NCI-H1417 (cell line): ENCODE measurements at regions not wholly inside any gene's neighbourhood (a gene's known extent, or its start where the extent isn't known, plus 50 kb on each side); places are given as distances from the start of the nearest gene placed in this dataset.

Experiments used
- DNase-seq, 3 experiments: peaks; one replicate each; lab custom pipeline; 2025; lab: John Stamatoyannopoulos, UW

DNA sequence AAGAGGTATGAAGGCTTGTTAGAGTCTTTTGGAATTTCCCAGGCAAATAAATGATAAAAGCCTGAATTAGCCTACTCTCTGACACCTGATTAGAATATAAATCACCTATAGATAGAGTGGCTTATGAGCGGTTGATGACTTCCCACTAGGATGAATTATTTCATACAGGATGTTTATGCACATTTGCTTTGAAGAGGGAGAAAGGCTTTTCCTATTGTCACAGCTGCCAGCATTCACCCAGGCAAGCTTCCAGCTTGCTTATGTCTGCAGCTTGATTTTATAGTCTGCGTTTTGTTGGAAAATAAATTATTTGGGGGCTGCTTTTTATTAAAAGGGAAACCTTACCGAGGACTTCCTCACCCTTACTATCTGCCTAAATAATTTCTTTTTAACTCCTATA is 51.3 kb upstream of the EIF2S2 start:
- DNase-seq = peak in 2 of 3 experiments; percentile 7 to 70

- no peak for DNase-seq
These were observed 52.4 kb upstream of the EIF2S2 start for GRCh38 chr20:34164381-34164984.

- DNase-seq = no peak
These were observed 53.1 kb upstream of the EIF2S2 start for GRCh38 chr20:34165018-34165619.

DNA sequence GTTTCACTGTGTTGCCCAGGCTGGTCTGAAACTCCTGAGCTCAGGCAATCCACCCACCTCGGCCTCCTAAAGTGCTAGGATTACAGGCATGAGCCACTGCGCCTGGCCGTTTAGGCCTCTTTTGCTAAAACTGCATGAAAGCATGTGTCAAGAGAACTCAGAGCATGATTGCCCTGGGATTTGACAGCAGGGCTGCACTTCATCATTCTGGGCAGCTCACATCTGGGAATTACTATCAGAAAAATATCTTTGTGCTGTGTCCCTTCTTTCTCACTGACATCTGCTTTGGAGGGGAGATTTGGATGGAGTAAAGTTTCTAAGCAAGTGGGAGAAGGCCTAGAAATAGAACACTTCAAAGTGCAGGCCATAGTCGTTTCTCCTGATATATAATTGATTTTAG is 59.6 kb upstream of the EIF2S2 start:
- no peak for DNase-seq

GRCh38 chr20:34172926-34173325 is 60.9 kb upstream of the EIF2S2 start:
- DNase-seq = no peak

DNA sequence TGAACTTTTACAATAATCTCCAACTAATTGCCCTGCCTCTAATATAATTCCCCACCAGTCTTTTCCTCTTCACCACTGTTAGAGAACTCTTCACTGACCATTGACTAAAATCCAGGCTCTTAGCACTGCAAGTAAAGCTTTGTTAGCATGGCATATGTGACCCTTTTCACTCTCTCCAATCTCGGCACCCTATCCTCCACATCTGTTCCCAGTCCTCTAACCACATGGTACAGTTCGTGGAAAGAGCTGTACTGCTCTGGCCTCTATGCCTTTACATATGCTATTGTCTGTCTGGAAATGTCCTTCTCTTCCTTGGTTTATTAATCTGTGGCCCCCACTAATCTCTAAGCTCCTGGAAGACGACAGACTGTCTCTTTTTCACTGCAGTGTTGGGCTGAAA is 63.0 kb upstream of the EIF2S2 start:
- DNase-seq = no peak

DNA sequence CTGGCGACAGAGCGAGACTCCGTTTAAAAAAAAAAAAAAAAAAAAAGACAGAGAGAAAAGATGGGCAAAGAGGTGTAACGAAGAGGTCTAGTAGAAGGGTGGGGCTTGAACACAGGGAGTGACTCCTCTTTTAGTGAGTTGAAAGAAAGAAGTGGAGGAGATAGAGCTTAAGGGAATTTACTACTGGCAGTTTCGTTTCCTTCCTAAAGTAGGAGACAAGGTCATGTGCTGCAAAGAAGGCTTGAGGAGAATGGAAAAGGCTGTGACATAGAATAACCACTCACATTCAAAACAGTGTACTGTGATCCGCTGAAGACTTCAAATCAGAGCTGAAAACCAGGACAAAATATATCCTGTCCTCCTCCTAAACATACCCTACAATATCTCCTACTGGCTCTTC is 63.8 kb upstream of the EIF2S2 start:
- DNase-seq = no peak

DNA sequence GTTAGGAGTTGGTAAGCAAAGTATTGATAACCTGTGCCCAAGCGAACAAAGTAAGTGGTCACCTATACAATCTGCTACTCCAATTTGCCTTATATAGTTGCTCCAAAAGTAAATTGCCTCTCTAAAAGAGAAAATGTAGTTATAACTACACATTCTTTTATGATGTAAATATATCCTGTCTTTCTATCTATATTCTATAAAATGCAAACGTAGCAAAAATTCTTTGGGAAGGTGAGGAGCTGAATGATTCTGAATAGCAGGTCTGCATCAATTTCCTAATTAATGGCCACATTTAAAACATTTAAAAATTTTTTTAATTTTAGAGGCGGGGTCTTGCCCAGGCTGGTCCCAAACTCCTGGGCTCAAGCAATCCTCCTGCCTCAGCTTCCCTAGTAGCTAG is 64.2 kb upstream of the ASIP start:
- no peak for DNase-seq

GRCh38 chr20:34179637-34180360 is 61.4 kb upstream of the ASIP start:
- DNase-seq = no peak

GRCh38 chr20:34180460-34181120 is 60.6 kb upstream of the ASIP start:
- peak in 1 of 3 experiments; percentile 85 for DNase-seq

DNA sequence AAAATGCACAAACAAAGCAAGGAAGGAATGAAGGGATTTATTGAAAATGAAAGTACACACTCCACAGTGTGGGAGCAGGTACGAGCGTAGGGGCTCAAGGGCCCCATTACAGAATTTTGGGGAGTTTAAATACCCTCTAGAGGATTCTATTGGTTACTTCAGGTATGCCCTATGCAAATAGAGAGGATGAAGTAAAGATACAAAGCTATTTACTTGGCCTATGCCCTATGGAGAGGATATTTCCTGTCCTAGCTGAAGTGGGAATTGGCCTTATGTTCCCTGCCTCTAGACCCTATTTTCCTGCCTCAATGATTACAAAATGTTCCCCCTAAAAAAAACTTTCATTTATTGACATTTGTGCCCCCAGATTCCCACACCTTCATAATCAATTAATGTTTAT is 59.7 kb upstream of the ASIP start:
- no peak for DNase-seq

- DNase-seq = no peak
These were observed 55.2 kb upstream of the ASIP start for GRCh38 chr20:34185766-34186620.

DNA sequence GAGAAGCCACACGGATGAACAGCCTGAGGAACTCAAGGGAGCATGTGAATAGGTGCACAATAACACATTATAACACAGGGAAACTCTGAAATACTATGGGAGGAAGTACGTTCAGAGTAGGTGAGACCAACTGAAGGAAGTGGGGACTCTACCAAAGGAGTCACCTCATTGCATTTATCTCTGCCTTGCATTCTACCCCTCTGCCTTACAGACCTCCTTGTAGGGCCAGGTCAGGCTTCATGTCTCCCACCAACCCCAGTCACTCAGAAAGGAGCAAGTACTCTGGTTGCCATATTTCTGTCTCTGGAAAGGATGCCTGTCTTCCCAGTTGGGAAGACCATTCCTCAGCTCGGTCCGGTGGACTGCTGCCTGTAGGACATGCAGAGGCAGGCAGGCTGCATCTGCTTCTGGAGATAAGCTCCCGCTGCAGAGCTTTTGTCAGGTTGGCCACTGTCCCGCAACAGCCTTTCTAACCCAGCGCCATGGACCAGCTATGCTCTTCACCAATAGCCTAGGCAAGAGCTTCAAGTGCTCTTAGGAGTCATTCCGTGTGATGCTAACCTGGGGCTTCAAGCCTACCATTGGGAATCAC is 51.6 kb upstream of the ASIP start:
- DNase-seq = no peak

DNA sequence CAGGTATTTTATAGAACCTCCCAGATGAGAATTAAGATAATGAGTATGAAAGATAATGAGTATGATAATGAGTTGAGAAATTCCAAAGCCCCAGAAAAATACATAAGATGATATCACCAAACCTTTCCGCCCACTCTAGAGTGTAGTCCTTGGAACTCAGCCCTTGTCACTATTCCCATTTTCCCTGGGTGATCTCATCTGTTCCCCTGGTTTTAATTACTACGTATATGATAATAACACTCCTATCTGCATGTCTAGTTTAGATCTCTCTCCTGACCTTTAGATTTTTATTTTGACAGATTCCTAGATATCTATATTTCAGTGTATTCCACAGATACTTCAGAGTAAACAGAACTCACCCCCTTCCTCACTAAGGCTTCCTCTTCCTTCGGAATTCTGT is 51.0 kb upstream of the ASIP start:
- no peak for DNase-seq

- peak; percentile 55 to 83 (median 67) for DNase-seq
These were observed 50.5 kb upstream of the ASIP start for GRCh38 chr20:34190679-34191090.
